ENCODE measurements at regions not wholly inside any gene's neighbourhood (a gene's known extent, or its start where the extent isn't known, plus 50 kb on each side); places are given as distances from the start of the nearest gene placed in this dataset.

- Mint-ChIP-seq H3K4me1 (peaks cover 6 to 30% (median 9%) of the 10 kb centered on the region in 4 donors), H3K4me3 (no peak overlapping the region), H3K9me3 (peaks cover 0 to 2% (median 0%) of the 10 kb centered on the region in 9 donors), H3K27me3 (no peaks in the 10 kb centered on the region), H3K36me3 (peaks cover 1 to 5% (median 3%) of the 10 kb centered on the region in 3 donors), H3K27ac (no peak overlapping the region)
- POLR2A ChIA-PET: no interaction called here
- no peak for DNase-seq
- no peak for ATAC-seq
Measured at GRCh38 chr22:49598338-49598737, 229.3 kb downstream of the BRD1 start.

GRCh38 chr22:49597428-49598039 lies 230.1 kb downstream of the BRD1 start:
- Mint-ChIP-seq H3K36me3 (no peaks in the 10 kb centered on the region), H3K27ac (no peak overlapping the region), H3K27me3 (no peaks in the 10 kb centered on the region), H3K4me3 (no peak overlapping the region), H3K4me1 (peaks cover 6 to 27% (median 9%) of the 10 kb centered on the region in 4 donors), H3K9me3 (peaks cover 0 to 2% (median 0%) of the 10 kb centered on the region in 9 donors)
- ATAC-seq (no peak), DNase-seq (no peak)
- POLR2A ChIA-PET: no interaction called here

GRCh38 chr22:49595465-49596078 lies 232.1 kb downstream of the BRD1 start:
- ATAC-seq: no peak
- no peaks in the 10 kb centered on the region for H3K27me3 Mint-ChIP-seq

GRCh38 chr22:49594078-49594477 lies 233.6 kb downstream of the BRD1 start:
- H3K9me3 Mint-ChIP-seq: peaks cover 0 to 2% (median 0%) of the 10 kb centered on the region in 9 donors
- no peak overlapping the region for H3K27ac Mint-ChIP-seq
- peaks cover 0 to 13% (median 0%) of the 10 kb centered on the region in 4 donors for H3K4me1 Mint-ChIP-seq
- no peaks in the 10 kb centered on the region for H3K36me3 Mint-ChIP-seq
- H3K4me3 Mint-ChIP-seq: no peak overlapping the region
- POLR2A ChIA-PET: no interaction called here
- no peaks in the 10 kb centered on the region for H3K27me3 Mint-ChIP-seq
- ATAC-seq (no peak), DNase-seq (no peak)

More at GRCh38 chr22:49595465-49596078, 232.1 kb downstream of the BRD1 start:
- POLR2A ChIA-PET: interaction anchor here (0.6 kb wide), 1 partner anchor 111 kb away, joined by 5 read pairs; no protein-coding TSS in a partner anchor
- DNase-seq: no peak
- H3K4me3 Mint-ChIP-seq: no peak overlapping the region
- peaks cover 3 to 21% (median 5%) of the 10 kb centered on the region in 4 donors for H3K4me1 Mint-ChIP-seq
- no peak overlapping the region for H3K27ac Mint-ChIP-seq
- H3K9me3 Mint-ChIP-seq: peaks cover 0 to 2% (median 0%) of the 10 kb centered on the region in 9 donors
- no peaks in the 10 kb centered on the region for H3K36me3 Mint-ChIP-seq

- DNase-seq (no peak), ATAC-seq (no peak)
- POLR2A ChIA-PET: no interaction called here
- Mint-ChIP-seq H3K4me1 (peaks cover 0 to 11% (median 0%) of the 10 kb centered on the region in 4 donors), H3K36me3 (no peaks in the 10 kb centered on the region), H3K9me3 (peaks cover 0 to 2% (median 0%) of the 10 kb centered on the region in 9 donors), H3K27me3 (no peaks in the 10 kb centered on the region), H3K27ac (no peak overlapping the region), H3K4me3 (no peak overlapping the region)
Measured at GRCh38 chr22:49593509-49593908, 234.2 kb downstream of the BRD1 start.

GRCh38 chr22:49592780-49593501 lies 234.7 kb downstream of the BRD1 start:
- Mint-ChIP-seq H3K27me3 (no peaks in the 10 kb centered on the region), H3K27ac (no peak overlapping the region)

GRCh38 chr22:49590851-49591445 lies 236.7 kb downstream of the BRD1 start:
- Mint-ChIP-seq H3K4me3 (no peak overlapping the region), H3K9me3 (peaks cover 0 to 2% (median 0%) of the 10 kb centered on the region in 9 donors), H3K27ac (no peak overlapping the region), H3K4me1 (peaks cover 0 to 14% (median 2%) of the 10 kb centered on the region in 4 donors), H3K27me3 (no peaks in the 10 kb centered on the region), H3K36me3 (no peaks in the 10 kb centered on the region)
- no peak for DNase-seq
- POLR2A ChIA-PET: no interaction called here
- ATAC-seq: no peak

More at GRCh38 chr22:49592780-49593501, 234.7 kb downstream of the BRD1 start:
- peak in 1 of 10 donors; percentile 52 for DNase-seq
- Mint-ChIP-seq H3K9me3 (peaks cover 0 to 2% (median 0%) of the 10 kb centered on the region in 9 donors), H3K4me3 (no peak overlapping the region), H3K4me1 (peaks cover 0 to 11% (median 0%) of the 10 kb centered on the region in 4 donors), H3K36me3 (no peaks in the 10 kb centered on the region)
- POLR2A ChIA-PET: no interaction called here
- no peak for ATAC-seq

- Mint-ChIP-seq H3K4me3 (no peak overlapping the region), H3K36me3 (peaks cover 0 to 3% (median 0%) of the 10 kb centered on the region in 3 donors), H3K9me3 (peaks cover 0 to 2% (median 0%) of the 10 kb centered on the region in 9 donors), H3K27me3 (no peaks in the 10 kb centered on the region), H3K4me1 (peaks cover 0 to 16% (median 2%) of the 10 kb centered on the region in 4 donors), H3K27ac (peak overlapping the region in 1 of 10 donors; percentile 56)
- POLR2A ChIA-PET: no interaction called here
- DNase-seq (no peak), ATAC-seq (no peak)
Measured at GRCh38 chr22:49590381-49590780, 237.3 kb downstream of the BRD1 start.

- Mint-ChIP-seq H3K36me3 (peaks cover 0 to 3% (median 0%) of the 10 kb centered on the region in 3 donors), H3K9me3 (peaks cover 0 to 2% (median 0%) of the 10 kb centered on the region in 9 donors), H3K4me1 (peaks cover 0 to 18% (median 2%) of the 10 kb centered on the region in 4 donors), H3K4me3 (no peak overlapping the region), H3K27ac (no peak overlapping the region), H3K27me3 (no peaks in the 10 kb centered on the region)
- POLR2A ChIA-PET: no interaction called here
- ATAC-seq (no peak), DNase-seq (no peak)
Measured at GRCh38 chr22:49589811-49590210, 237.9 kb downstream of the BRD1 start.

GRCh38 chr22:49589301-49589700 lies 238.4 kb downstream of the BRD1 start:
- H3K27me3 Mint-ChIP-seq: no peaks in the 10 kb centered on the region
- ATAC-seq (no peak), DNase-seq (no peak)
- H3K36me3 Mint-ChIP-seq: peaks cover 0 to 3% (median 0%) of the 10 kb centered on the region in 3 donors
- H3K9me3 Mint-ChIP-seq: no peaks in the 10 kb centered on the region
- no peak overlapping the region for H3K27ac Mint-ChIP-seq
- H3K4me1 Mint-ChIP-seq: peaks cover 0 to 18% (median 2%) of the 10 kb centered on the region in 4 donors
- H3K4me3 Mint-ChIP-seq: no peak overlapping the region
- POLR2A ChIA-PET: no interaction called here

GRCh38 chr22:49588739-49589138 lies 238.9 kb downstream of the BRD1 start:
- Mint-ChIP-seq H3K36me3 (peaks cover 0 to 3% (median 0%) of the 10 kb centered on the region in 3 donors), H3K4me1 (peaks cover 0 to 19% (median 2%) of the 10 kb centered on the region in 4 donors), H3K27me3 (no peaks in the 10 kb centered on the region), H3K27ac (peak overlapping the region in 1 of 10 donors; percentile 48), H3K4me3 (no peak overlapping the region), H3K9me3 (no peaks in the 10 kb centered on the region)
- ATAC-seq: no peak
- POLR2A ChIA-PET: no interaction called here
- peak in 1 of 10 donors; percentile 50 for DNase-seq

GRCh38 chr22:49587987-49588386 lies 239.7 kb downstream of the BRD1 start:
- peaks cover 0 to 18% (median 2%) of the 10 kb centered on the region in 4 donors for H3K4me1 Mint-ChIP-seq
- H3K36me3 Mint-ChIP-seq: peaks cover 0 to 3% (median 0%) of the 10 kb centered on the region in 3 donors
- H3K27me3 Mint-ChIP-seq: no peaks in the 10 kb centered on the region
- no peak for ATAC-seq
- DNase-seq: no peak
- POLR2A ChIA-PET: no interaction called here
- H3K4me3 Mint-ChIP-seq: no peak overlapping the region
- no peaks in the 10 kb centered on the region for H3K9me3 Mint-ChIP-seq
- H3K27ac Mint-ChIP-seq: peak overlapping the region in 1 of 10 donors; percentile 48

Measured in naive thymus-derived CD8-positive, alpha-beta T cell (primary cell).